HEK293 (cell line): ENCODE measurements at regions not wholly inside any gene's neighbourhood (a gene's known extent, or its start where the extent isn't known, plus 50 kb on each side); places are given as distances from the start of the nearest gene placed in this dataset.

ENCODE experiments used
- CTCF ChIP-seq: fragments of 450-650 bp; formaldehyde crosslinking; IDR thresholded peaks from 2 replicates; pipeline ENCODE4 v1.5.1; 2016; ENCODE audit warnings: missing biosample characterization, missing genetic modification characterization
- PRDM1 ChIP-seq: fragments of 450-650 bp; formaldehyde crosslinking; IDR thresholded peaks from 2 replicates; pipeline ENCODE4; 2016; ENCODE audit warnings: missing biosample characterization, missing genetic modification characterization
- ZFHX2 ChIP-seq: fragments of 450-650 bp; formaldehyde crosslinking; conservative IDR thresholded peaks from 2 replicates; pipeline ENCODE4 v1.5.1; 2016; ENCODE audit warnings: missing biosample characterization, missing genetic modification characterization
- ZIC2 ChIP-seq: fragments of 450-650 bp; formaldehyde crosslinking; IDR thresholded peaks from 2 replicates; pipeline ENCODE4 v1.5.1; 2016; ENCODE audit warnings: missing biosample characterization, missing genetic modification characterization
- ZNF184 ChIP-seq: fragments of 450-650 bp; IDR thresholded peaks from 2 replicates; pipeline ENCODE4 v1.5.1; 2018; ENCODE audit warnings: missing biosample characterization, mild to moderate bottlenecking, missing genetic modification characterization

DNA sequence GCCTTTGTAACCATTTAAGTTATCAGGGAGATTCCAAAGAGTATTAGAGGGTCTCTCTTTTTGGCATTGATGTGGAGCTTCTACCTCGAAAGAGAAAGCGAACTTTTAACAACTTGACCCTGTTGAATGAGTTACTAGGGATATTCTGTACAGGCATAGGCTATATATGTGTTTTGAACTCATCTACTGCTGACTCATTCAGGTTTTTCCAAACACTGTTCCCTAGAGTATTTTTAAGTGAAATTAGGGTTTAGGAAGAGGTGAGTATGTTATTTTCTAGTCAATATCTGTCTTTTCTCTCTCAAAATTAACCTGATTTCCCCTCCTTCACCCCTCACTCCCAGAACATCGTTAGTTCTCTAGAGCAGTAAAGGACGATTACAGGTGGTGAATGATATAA lies 228.1 kb upstream of the C2CD4B start:
- TF ChIP-seq CTCF (tag by site-specific recombination), result no peak
- no peak for TF ChIP-seq ZFHX2
- TF ChIP-seq PRDM1 (tag by site-specific recombination), result no peak
- no peak for TF ChIP-seq ZNF184
- TF ChIP-seq ZIC2 (tag by site-specific recombination), result no peak
